GM23338 (cell line): ENCODE measurements at regions not wholly inside any gene's neighbourhood (a gene's known extent, or its start where the extent isn't known, plus 50 kb on each side); places are given as distances from the start of the nearest gene placed in this dataset.

Experiments
- ATAC-seq: fragments of 200-7000 bp; cut with Tn5 transposase; 3 replicates; pipeline ENCODE4 v1.9.1; 2020
- DNase-seq: peaks from one replicate; pipeline ENCODE4 v3.0.0-alpha.2; 2015; ENCODE audit warnings: low spot score
- H2AFZ ChIP-seq: fragments of 200-600 bp; sonication (generic); 2 replicates; pipeline ENCODE4 v1.8.0; 2016; ENCODE audit warnings: antibody characterized with exemption, mild to moderate bottlenecking, moderate library complexity
- H3F3A ChIP-seq: fragments of 200-600 bp; sonication (generic); replicated peaks from 2 replicates; pipeline ENCODE4 v1.8.0; 2017; ENCODE audit warnings: antibody characterized with exemption, mixed run types, low read depth
- H3K27ac ChIP-seq: fragments of 200-600 bp; sonication (generic); 2 replicates; pipeline ENCODE4 v1.6.1; 2016; ENCODE audit warnings: low read depth
- H3K27me3 ChIP-seq: fragments of 200-600 bp; sonication (generic); 2 replicates; pipeline ENCODE4 v1.8.0; 2016; ENCODE audit warnings: mild to moderate bottlenecking, mixed run types, moderate library complexity; ENCODE audit not compliant: insufficient read depth
- H3K36me3 ChIP-seq: fragments of 200-600 bp; sonication (generic); 2 replicates; pipeline ENCODE4 v1.8.0; 2016; ENCODE audit warnings: mild to moderate bottlenecking; ENCODE audit not compliant: insufficient read depth
- H3K4me1 ChIP-seq: fragments of 200-600 bp; sonication (generic); 2 replicates; pipeline ENCODE4 v1.8.0; 2016; ENCODE audit warnings: mild to moderate bottlenecking, moderate library complexity; ENCODE audit not compliant: insufficient read depth
- H3K4me2 ChIP-seq: fragments of 200-600 bp; sonication (generic); 2 replicates; pipeline ENCODE4 v1.7.1; 2017; ENCODE audit warnings: mixed run types
- H3K4me3 ChIP-seq: fragments of 200-600 bp; sonication (generic); 2 replicates; pipeline ENCODE4 v1.6.1; 2016; ENCODE audit warnings: mixed run types
- H3K79me2 ChIP-seq: fragments of 200-600 bp; sonication (generic); replicated peaks from 2 replicates; pipeline ENCODE4 v1.8.0; 2017; ENCODE audit warnings: mild to moderate bottlenecking; ENCODE audit not compliant: insufficient read depth
- H3K9me2 ChIP-seq: fragments of 200-600 bp; sonication (generic); 2 replicates; pipeline ENCODE4 v1.8.0; 2017; ENCODE audit not compliant: insufficient read depth
- H4K20me1 ChIP-seq: fragments of 200-600 bp; sonication (generic); replicated peaks from 2 replicates; pipeline ENCODE4 v1.8.0; 2017; ENCODE audit warnings: mild to moderate bottlenecking; ENCODE audit not compliant: insufficient read depth
- H3K27ac Mint-ChIP-seq: 2 replicates; pipeline ENCODE4 v1.8.0; 2020; ENCODE audit warnings: inconsistent platforms, mild to moderate bottlenecking, moderate library complexity, mixed read lengths
- H3K27me3 Mint-ChIP-seq: 3 replicates; pipeline ENCODE4 v1.8.0; 2022; ENCODE audit warnings: low read depth, mild to moderate bottlenecking, moderate library complexity, mixed read lengths, inconsistent platforms; ENCODE audit not compliant: insufficient read depth, poor library complexity
- H3K36me3 Mint-ChIP-seq: 3 replicates; pipeline ENCODE4 v1.8.0; 2021; ENCODE audit warnings: low read depth, mild to moderate bottlenecking, inconsistent platforms, moderate library complexity, mixed read lengths
- H3K4me1 Mint-ChIP-seq: 3 replicates; pipeline ENCODE4 v1.8.0; 2020; ENCODE audit warnings: mild to moderate bottlenecking, inconsistent platforms, mixed read lengths
- H3K4me3 Mint-ChIP-seq: 3 replicates; pipeline ENCODE4 v1.8.0; 2021; ENCODE audit warnings: moderate library complexity, mild to moderate bottlenecking, inconsistent platforms, mixed read lengths
- H3K9me3 Mint-ChIP-seq: 3 replicates; pipeline ENCODE4 v1.8.0; 2020; ENCODE audit warnings: moderate library complexity, mild to moderate bottlenecking, inconsistent platforms, mixed read lengths
- ETS1 ChIP-seq: IDR thresholded peaks from 2 replicates; pipeline ENCODE4 v1.6.1; 2016; ENCODE audit warnings: antibody characterized with exemption
- EZH2 ChIP-seq: fragments of 200-600 bp; sonication (generic); IDR thresholded peaks from one replicate; pipeline ENCODE4 v1.8.0; 2017; ENCODE audit warnings: antibody characterized with exemption, mild to moderate bottlenecking, low read depth; ENCODE audit not compliant: unreplicated experiment
- JUNB ChIP-seq: IDR thresholded peaks from one replicate; pipeline ENCODE4 v1.6.1; 2016; ENCODE audit warnings: antibody characterized with exemption; ENCODE audit not compliant: unreplicated experiment
- STAT1 ChIP-seq: IDR thresholded peaks from one replicate; pipeline ENCODE4 v1.6.1; 2016; ENCODE audit warnings: antibody characterized with exemption; ENCODE audit not compliant: unreplicated experiment
- ZNF331 ChIP-seq: fragments of 250-450 bp; sonication (Bioruptor Pico); IDR thresholded peaks from 2 replicates; pipeline ENCODE4 v1.5.0; 2020; ENCODE audit warnings: low read depth, mild to moderate bottlenecking, moderate library complexity

- ATAC-seq (no peak), DNase-seq (no peak)
- no peaks in the 10 kb centered on the region; the same call in 1 of the 2 replicates for H3K9me2 ChIP-seq
- H3K4me3 ChIP-seq: no peak overlapping the region
- H3K4me3 Mint-ChIP-seq: no peak overlapping the region
- peaks cover 29% of the 10 kb centered on the region for H3K9me3 Mint-ChIP-seq
- H3F3A ChIP-seq: no peaks in the 10 kb centered on the region
- no peak overlapping the region for H3K27ac Mint-ChIP-seq
- no peaks in the 10 kb centered on the region for H3K79me2 ChIP-seq
- TF ChIP-seq STAT1: no peak
- H3K36me3 ChIP-seq: no peaks in the 10 kb centered on the region
- no peak overlapping the region for H2AFZ ChIP-seq
- peaks cover 5% of the 10 kb centered on the region; the same call in 2 of the 3 replicates for H3K4me1 Mint-ChIP-seq
- no peaks in the 10 kb centered on the region for H3K27me3 ChIP-seq
- H3K4me2 ChIP-seq: no peak overlapping the region
- H3K27me3 Mint-ChIP-seq: no peaks in the 10 kb centered on the region
- no peaks in the 10 kb centered on the region for H4K20me1 ChIP-seq
- no peak overlapping the region for H3K27ac ChIP-seq
- H3K4me1 ChIP-seq: no peaks in the 10 kb centered on the region
- peaks cover 23% of the 10 kb centered on the region for H3K36me3 Mint-ChIP-seq
These were observed 145.5 kb upstream of the PMFBP1 start for GRCh38 chr16:72317446-72317845.

GRCh38 chr16:72313903-72314302 lies 141.9 kb upstream of the PMFBP1 start:
- peaks cover 5% of the 10 kb centered on the region; the same call in 2 of the 3 replicates for H3K4me1 Mint-ChIP-seq
- H2AFZ ChIP-seq: no peak overlapping the region
- no peaks in the 10 kb centered on the region for H4K20me1 ChIP-seq
- no peaks in the 10 kb centered on the region for H3K36me3 ChIP-seq
- no peaks in the 10 kb centered on the region for H3K79me2 ChIP-seq
- peaks cover 6% of the 10 kb centered on the region for H3K36me3 Mint-ChIP-seq
- H3K27me3 ChIP-seq: no peaks in the 10 kb centered on the region
- no peak for TF ChIP-seq EZH2
- TF ChIP-seq JUNB: no peak
- no peak overlapping the region for H3K4me2 ChIP-seq
- H3K4me1 ChIP-seq: no peaks in the 10 kb centered on the region
- ATAC-seq (no peak), DNase-seq (no peak)
- H3K27me3 Mint-ChIP-seq: no peaks in the 10 kb centered on the region
- H3K4me3 ChIP-seq: no peak overlapping the region
- no peaks in the 10 kb centered on the region for H3F3A ChIP-seq
- H3K9me2 ChIP-seq: no peaks in the 10 kb centered on the region; the same call in 1 of the 2 replicates
- peaks cover 9% of the 10 kb centered on the region for H3K9me3 Mint-ChIP-seq
- no peak overlapping the region for H3K27ac ChIP-seq
- no peak overlapping the region for H3K4me3 Mint-ChIP-seq
- H3K27ac Mint-ChIP-seq: no peak overlapping the region

DNA sequence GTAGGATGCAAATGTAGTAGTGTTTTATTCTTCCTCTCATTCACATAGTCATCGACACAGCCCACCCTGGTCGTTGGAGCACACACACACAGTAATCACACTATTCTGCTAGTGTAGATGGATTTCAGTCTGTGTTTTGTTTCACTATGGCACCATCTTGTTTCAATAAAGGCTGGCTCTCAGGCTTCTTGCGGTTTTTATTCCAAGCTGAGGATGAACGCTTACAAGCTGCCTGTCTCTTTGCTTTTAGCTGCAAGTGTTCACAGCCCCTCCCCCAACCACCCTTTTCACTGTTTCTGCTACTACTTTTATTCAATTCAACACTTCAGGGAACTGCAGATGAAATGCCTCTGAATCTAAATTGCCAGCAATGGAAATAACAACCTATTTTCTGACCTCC lies 140.9 kb upstream of the PMFBP1 start:
- no peak overlapping the region for H3K4me3 Mint-ChIP-seq
- ATAC-seq (no peak), DNase-seq (peak; percentile 17)
- H3K36me3 Mint-ChIP-seq: peaks cover 5% of the 10 kb centered on the region; the same call in 2 of the 3 replicates
- Histone ChIP-seq H3K36me3 (no peaks in the 10 kb centered on the region), H4K20me1 (no peaks in the 10 kb centered on the region), H3K4me2 (no peak overlapping the region), H2AFZ (no peak overlapping the region), H3K4me3 (no peak overlapping the region), H3K4me1 (no peaks in the 10 kb centered on the region), H3F3A (no peaks in the 10 kb centered on the region), H3K9me2 (no peaks in the 10 kb centered on the region; the same call in 1 of the 2 replicates), H3K27me3 (no peaks in the 10 kb centered on the region), H3K79me2 (no peaks in the 10 kb centered on the region), H3K27ac (no peak overlapping the region)
- TF ChIP-seq ETS1 (no peak), ZNF331 (no peak)
- peaks cover 5% of the 10 kb centered on the region; the same call in 2 of the 3 replicates for H3K4me1 Mint-ChIP-seq
- no peaks in the 10 kb centered on the region for H3K27me3 Mint-ChIP-seq
- no peak overlapping the region; the same call in 1 of the 2 replicates for H3K27ac Mint-ChIP-seq
- H3K9me3 Mint-ChIP-seq: peaks cover 12% of the 10 kb centered on the region; the same call in 2 of the 3 replicates
